ENCODE measurements at regions not wholly inside any gene's neighbourhood (a gene's known extent, or its start where the extent isn't known, plus 50 kb on each side); places are given as distances from the start of the nearest gene placed in this dataset.

DNA sequence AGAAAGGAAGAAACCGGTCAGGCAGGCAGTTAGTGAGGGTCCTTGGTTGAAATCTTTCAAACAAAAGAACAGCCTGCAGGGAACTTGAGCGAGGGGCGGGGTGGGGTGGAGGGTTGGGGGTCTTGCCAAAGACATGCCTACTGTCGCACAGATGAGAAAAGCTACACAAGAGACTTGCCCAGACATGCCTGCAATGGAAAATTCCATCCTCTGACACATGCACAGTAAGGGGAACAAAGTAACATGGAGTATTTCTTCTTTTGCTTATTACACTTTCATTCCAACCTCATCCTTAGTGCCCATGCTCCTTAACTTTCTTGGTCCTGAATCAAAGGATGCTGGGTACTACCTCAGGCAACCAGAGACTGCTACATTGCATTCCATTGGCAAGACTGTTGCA, 1491.2 kb downstream of the STIM2 start:
- DNase-seq = no peak

GRCh38 chr4:28354880-28355656, 1494.4 kb downstream of the STIM2 start:
- no peak for DNase-seq

DNA sequence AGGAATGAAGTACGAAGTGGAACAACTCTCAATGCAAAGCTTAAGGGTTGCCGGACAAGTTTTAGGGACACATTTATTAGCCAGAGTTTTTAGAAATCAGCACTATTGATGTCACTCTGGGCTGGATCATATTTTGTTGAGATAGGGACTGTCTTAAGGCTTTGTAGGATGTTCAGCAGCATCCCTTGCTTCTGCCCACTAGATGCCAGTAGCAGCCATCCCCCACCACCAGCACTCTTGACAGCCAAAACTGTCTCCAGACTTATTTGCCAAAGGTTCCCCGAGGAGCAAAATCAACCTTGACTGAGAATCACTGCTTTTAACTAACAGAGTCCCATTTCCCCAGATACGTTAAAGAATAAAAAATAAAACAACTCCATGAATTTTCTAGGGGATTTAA, 1497.3 kb downstream of the STIM2 start:
- no peak for DNase-seq

DNA sequence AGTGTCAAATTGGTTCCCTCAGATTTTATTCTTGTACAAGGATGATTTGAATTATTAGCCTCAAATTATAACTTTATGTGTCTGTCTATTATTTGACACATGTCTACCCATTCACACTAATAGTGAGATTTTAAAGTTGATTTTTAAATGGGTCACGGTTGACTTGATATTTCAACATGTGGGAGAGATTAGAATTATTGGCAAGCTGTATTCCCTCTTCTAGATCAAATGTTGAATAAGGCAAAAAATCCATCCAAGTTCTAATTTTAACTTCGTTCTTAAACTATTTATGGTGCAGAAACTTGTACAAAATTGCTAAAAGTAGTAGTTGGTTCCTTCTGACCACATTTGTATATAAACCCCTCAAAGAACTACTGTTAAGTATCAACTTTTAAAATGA, 1498.0 kb downstream of the STIM2 start:
- DNase-seq = no peak

DNA sequence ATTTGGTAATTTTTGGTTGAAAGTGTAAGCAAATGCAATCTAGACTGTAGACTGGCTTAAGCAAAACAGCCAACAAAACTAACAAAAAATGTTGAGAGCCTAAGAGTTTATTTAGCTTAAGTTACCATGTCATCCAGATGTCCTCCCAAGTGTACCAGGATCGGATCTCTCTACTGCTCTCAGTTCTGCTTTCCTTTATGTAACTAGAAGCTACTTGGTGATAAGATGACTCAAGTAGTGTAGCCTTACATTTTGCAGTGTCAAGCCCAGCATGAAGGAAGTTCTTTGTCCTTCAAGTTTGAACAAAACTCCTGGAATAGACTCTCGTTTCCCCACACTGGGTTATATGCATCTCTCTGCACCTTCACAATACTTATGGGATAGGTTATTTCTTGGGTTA, 1500.0 kb downstream of the STIM2 start:
- DNase-seq = no peak

- no peak for DNase-seq
Measured at GRCh38 chr4:28362169-28362568, 1501.5 kb downstream of the STIM2 start.

- no peak for DNase-seq
Measured at GRCh38 chr4:28369499-28369898, 1508.9 kb downstream of the STIM2 start.

DNA sequence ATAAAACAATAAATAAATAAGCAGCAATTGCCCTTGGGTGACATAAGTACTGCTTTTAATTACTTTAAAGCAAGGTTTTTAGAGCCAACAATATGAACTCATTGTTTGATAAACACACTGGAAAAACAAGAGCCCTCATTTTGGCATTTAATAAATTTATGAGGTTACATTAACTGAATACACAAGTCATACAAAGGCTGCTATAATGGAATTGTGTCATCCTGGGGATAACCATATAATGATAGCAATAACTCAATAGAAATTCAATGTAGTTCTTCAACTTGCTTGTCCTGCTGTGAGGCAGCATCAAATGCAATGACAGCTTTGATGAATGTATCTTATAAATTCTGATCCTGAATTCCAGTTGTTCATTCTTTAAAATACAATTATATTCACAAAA, 1512.5 kb downstream of the STIM2 start:
- DNase-seq = no peak

DNA sequence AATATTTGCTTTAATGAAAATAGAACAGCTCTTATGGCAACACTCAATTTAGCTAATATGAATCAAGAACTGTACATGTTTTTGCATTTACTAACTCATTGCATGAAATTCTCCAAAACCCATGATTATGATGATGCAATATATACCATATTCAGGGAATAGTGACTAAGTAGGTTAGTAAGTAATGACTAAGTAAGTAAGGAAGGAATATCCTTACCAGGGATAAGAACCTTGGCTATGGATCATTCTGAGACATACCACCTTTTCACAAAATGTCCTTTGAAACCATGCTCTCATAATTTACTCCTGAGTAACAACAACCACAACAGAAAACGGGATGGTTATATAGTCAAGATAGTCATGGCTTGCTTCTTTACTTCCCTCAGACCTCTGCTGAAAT, 1513.0 kb downstream of the STIM2 start:
- DNase-seq = no peak

GRCh38 chr4:28378109-28378830, 1517.6 kb downstream of the STIM2 start:
- DNase-seq = no peak

DNA sequence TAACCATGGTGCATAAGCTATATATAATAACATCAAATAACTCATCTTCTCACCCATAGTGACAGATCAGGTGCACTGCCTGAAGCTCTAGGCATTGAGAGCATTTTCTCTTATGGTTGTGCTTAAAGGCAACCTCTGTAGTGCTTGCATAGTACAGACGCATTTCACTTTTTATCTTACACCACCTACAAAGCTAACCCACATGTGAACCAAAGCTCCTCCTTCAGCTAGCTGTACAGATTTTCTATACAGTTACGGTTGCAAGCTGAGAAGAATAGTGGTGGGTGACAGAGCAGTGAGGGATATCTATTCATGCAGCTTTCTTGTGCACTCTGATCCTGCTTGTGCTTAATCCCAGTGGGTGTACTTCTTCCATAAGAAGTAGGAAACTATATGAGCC, 1525.2 kb downstream of the STIM2 start:
- DNase-seq = no peak

- DNase-seq = no peak
Measured at GRCh38 chr4:28386776-28387175, 1526.1 kb downstream of the STIM2 start.

- DNase-seq = no peak
Measured at GRCh38 chr4:28388471-28388870, 1527.8 kb downstream of the STIM2 start.

- no peak for DNase-seq
Measured at GRCh38 chr4:28391877-28392276, 1531.2 kb downstream of the STIM2 start.

DNA sequence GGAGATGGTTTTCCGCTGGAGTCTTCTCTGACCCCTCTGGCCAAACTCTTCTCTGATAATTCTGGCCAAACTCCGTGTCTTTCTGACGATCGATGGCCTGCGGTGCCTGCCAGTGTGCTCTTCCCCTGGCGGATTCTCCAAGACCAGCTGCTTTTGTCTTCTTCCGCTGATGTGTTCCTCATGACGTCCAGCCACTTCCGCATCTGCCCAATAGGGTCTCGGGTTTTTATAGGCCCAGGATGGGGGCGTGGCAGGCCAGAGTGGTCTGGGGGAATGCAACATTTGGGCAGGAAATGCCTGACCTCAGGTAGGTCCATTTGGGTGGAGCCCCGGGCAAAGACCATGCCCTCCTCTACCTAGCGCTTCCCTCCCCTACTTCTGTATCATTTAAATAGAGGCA, 1542.1 kb downstream of the STIM2 start:
- DNase-seq = no peak

DNA sequence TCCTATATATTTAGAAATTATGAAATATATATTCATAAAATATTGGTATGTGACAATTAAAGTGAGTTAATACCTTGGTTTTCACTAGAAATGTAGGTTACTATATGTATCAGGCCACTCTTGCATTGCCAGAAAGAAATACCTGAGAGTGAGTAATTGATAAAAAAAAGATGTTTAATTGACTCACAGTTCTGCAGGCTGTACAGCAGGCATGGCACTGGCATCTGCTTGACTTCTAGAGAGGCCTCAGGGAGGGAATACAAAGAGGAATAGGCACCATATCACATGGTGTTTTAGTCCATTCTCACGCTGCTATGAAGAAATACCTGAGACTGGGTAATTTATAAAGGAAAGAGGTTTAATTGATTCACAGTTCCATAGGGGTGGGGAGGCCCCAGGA, 1560.6 kb downstream of the STIM2 start:
- no peak for DNase-seq

DNA sequence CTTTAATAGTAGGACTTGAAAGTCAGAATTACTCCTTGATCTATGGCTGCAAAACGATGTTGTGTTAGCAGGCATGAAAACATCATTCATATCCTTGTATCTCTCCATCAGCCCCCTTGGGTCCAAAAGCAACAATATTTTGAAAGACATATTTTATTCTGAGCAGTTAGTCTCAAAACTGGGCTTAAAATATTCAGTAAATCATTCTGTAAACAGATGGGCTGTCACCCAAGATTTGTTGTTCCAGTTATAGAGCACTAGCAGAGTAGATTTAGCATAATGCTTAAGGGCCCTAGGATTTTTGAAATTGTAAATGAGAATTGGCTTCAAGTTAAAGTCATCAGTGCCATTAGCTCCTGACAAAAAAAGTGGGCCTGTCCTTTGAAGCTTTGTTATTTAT, 1565.6 kb downstream of the STIM2 start:
- DNase-seq = no peak

- no peak for DNase-seq
Measured at GRCh38 chr4:28427306-28428085, 1566.9 kb downstream of the STIM2 start.

DNA sequence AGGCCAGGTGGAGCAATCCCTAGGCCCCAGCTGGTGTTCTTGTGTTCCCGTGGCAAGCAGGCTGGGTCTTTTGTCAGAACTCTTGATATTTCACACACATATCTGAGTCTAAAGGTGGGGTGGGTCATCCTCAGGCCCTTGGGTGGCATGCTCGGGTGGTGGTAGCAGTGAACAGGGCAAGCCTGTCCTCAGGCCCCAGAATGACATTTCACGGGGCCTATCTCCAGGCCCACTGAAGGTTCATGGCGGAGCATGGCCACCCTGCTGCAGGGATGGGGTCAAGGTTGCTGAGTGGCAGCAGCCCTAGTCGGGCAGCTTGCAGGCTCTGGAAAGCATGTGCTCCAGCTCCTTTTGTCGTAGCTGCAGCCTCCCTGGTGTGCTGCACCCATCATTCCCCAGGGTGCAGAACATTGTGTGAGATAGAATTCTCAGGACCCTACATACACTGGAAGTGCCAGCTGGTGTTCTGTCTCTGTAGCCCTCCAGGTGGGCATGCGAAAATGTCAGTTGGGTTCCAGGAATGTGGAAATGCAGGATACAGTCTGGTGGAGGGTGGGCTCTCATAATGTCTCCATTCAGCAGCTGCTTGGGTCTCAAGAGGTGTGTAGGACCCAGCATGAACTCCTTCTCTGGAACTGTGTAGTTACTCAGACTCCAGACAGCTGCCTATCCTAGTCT, 1571.8 kb downstream of the STIM2 start:
- no peak for DNase-seq

DNA sequence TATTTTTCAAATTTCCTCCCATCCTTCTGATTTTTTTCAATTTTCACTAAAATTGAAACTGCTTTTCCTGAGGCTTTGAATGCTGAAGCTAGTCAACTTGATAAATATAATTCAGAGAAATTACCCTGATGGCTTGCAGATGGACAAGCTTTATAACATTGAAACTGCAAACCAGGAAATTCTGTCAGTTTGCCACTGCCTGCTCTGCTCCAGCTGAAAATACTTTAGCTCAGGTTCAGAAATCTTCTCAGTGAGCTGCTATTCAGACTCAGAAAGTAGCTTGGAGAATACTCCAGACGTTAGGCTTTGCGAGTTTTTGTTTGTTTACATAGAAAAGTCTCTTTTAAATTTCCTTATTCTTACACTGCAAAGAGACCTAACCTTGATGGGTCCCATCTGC, 1574.7 kb downstream of the STIM2 start:
- DNase-seq = no peak

DNA sequence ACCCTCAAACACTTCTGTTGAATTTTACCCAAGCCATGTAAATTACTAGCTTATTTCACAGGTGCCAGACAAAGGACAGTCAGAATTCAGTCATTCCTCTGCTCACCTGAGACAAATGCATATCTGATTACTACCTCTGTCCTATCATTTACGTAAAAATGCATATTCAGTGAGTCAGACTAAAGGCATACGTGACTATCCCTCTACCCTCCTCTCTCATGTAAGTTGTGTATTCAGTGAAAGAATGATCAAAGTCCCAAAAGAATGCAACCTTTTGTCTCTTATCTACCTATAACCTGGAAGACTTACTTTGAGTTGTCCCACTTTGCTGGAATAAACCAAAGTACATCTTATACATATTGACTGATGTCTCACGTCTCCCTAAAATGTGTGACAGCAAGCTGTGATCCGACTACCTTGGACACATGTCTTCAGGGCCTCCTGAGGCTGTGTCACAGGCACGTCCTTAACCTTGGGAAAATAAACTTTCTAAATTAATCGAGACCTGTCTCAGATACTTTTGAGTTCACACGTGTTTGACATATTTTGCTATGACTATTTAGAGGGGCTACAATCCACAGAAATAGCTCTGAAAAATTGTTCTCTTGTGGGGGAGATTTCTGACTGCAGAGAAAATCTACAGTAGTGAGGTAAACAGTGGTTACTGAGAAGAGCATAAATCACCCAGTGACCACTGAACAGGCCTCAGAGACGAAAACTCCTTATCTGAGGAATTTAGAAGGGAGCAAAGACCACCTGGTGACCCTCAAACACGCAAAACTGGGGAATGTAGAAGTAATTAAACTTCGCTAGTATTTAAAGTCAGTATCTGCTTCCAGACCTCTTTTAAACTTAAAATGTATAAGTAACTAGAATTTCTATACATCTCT, 1575.8 kb downstream of the STIM2 start:
- no peak for DNase-seq

DNA sequence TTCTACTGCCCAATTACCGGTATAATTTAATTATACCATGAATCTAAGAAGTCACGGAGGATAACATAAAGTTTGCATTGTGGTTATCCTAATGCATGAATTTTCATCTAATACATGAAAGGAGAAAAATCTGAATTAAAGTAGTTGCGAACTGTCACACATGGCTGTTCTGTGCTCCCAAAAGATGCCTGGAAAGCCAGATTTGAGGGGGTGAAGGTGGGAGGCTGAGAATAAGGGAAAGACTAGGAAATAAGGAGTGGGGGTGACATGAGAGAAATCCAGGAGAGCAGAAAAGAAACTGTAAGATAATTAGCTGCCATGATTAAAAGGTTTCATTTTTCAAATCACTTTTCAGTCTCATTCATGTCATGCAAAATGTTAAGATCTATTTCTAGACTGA, 1582.7 kb downstream of the STIM2 start:
- DNase-seq = no peak

Data from NCI-H2227 treated with DMSO at 0.1 percent for 48 hours (cell line).